HepG2 (cell line): ENCODE measurements at regions not wholly inside any gene's neighbourhood (a gene's known extent, or its start where the extent isn't known, plus 50 kb on each side); places are given as distances from the start of the nearest gene placed in this dataset.

ENCODE experiments used
- ATAC-seq: fragments of 200-7000 bp; cut with Tn5 transposase; 3 replicates; pipeline ENCODE4 v1.9.1; 2020; ENCODE audit warnings: mild to moderate bottlenecking, moderate library complexity
- BruUV-seq: library from RNA; stranded (reverse); fragments of 400-500 nt; replicated peaks from 2 replicates; lab custom pipeline; 2021; lab: Mats Ljungman, UMichigan
- CTCF ChIA-PET: fragments of 300-600 bp; formaldehyde crosslinking; extraction: SDS; loops from one replicate; lab custom pipeline; 2021; ENCODE audit warnings: low total read pairs, inconsistent platforms, low intra/inter-chr PET ratio; lab: Yijun Ruan, JAX
- POLR2A ChIA-PET: fragments of 350-600 bp; sonication (Branson Sonifier 250); formaldehyde crosslinking; loops from one replicate; lab custom pipeline; 2020; ENCODE audit warnings: antibody characterized with exemption, inconsistent platforms; lab: Yijun Ruan, JAX
- DNase-seq: peaks from one replicate; pipeline ENCODE4 v3.0.0-alpha.2; 2015; ENCODE audit warnings: low spot score
- FAIRE-seq: peaks from 3 replicates; lab custom pipeline; 2011; peaks lifted over from hg19 to GRCh38; lab: Jason Lieb, UNC
- H2AFZ ChIP-seq: one replicate; pipeline ENCODE4 v1.6.1; 2011; ENCODE audit warnings: low read length, inconsistent platforms
- H3K27ac ChIP-seq: fragments of 300-600 bp; 3 replicates; pipeline ENCODE4 v1.8.0; 2011; ENCODE audit warnings: mixed run types, mild to moderate bottlenecking, mixed read lengths, low read length, inconsistent platforms; ENCODE audit not compliant: insufficient read depth; ENCODE audit errors: extremely low read length
- H3K27me3 ChIP-seq, 2 experiments: fragments of 200-600 bp in 1 of 2; 2 replicates in 1 of 2; 3 replicates in 1 of 2; pipeline versions ENCODE4 v1.6.0 to v1.8.0; 2011; ENCODE audit warnings: low read length in 2 of 2, mild to moderate bottlenecking in 2 of 2, moderate library complexity in 2 of 2, inconsistent platforms in 1 of 2; ENCODE audit not compliant: insufficient read depth in 2 of 2, control insufficient read depth in 1 of 2
- H3K36me3 ChIP-seq, 2 experiments: fragments of 200-600 bp in 1 of 2; replicated peaks in 1 of 2; 2 replicates in 1 of 2; 3 replicates in 1 of 2; pipeline versions ENCODE4 v1.5.1 to v1.8.0; 2011; ENCODE audit warnings: low read length in 2 of 2, inconsistent platforms in 1 of 2; ENCODE audit not compliant: insufficient read depth in 2 of 2, control insufficient read depth in 1 of 2
- H3K4me1 ChIP-seq: 2 replicates; pipeline ENCODE4 v1.5.1; 2012; ENCODE audit warnings: low read length, inconsistent platforms; ENCODE audit not compliant: insufficient read depth
- H3K4me2 ChIP-seq: 2 replicates; pipeline ENCODE4 v1.6.0; 2011; ENCODE audit warnings: low read depth, low read length, inconsistent platforms
- H3K4me3 ChIP-seq, 3 experiments: fragments of 200-600 bp in 1 of 3; sonication (generic), shearing (Covaris generic) in 1 of 3; replicated peaks in 1 of 3; 2 replicates each; pipeline ENCODE4 v1.5.1; 2011 to 2016; ENCODE audit warnings: low read length in 3 of 3, inconsistent platforms in 2 of 3, low read depth in 2 of 3, mild to moderate bottlenecking in 2 of 3, control low read depth in 1 of 3, mixed read lengths in 1 of 3; ENCODE audit not compliant: insufficient read depth in 1 of 3
- H3K79me2 ChIP-seq: one replicate; pipeline ENCODE4 v1.6.1; 2011; ENCODE audit warnings: low read length, inconsistent platforms; ENCODE audit not compliant: insufficient read depth
- H3K9ac ChIP-seq: 2 replicates; pipeline ENCODE4 v1.6.0; 2011; ENCODE audit warnings: mild to moderate bottlenecking, low read depth, low read length, inconsistent platforms; ENCODE audit not compliant: insufficient read depth
- H3K9me3 ChIP-seq: 2 replicates; pipeline ENCODE4 v1.5.1; 2012; ENCODE audit warnings: mild to moderate bottlenecking, low read length
- H4K20me1 ChIP-seq: 2 replicates; pipeline ENCODE4 v1.6.0; 2011; ENCODE audit warnings: inconsistent platforms, mild to moderate bottlenecking, low read length, moderate library complexity; ENCODE audit not compliant: insufficient read depth
- EZH2 ChIP-seq: conservative IDR thresholded peaks from 2 replicates; pipeline ENCODE4 v1.6.1; 2012; ENCODE audit warnings: mild to moderate bottlenecking, low read depth, low read length, moderate library complexity
- GTF3A ChIP-seq: sonication (generic); formaldehyde crosslinking; conservative IDR thresholded peaks from 2 replicates; pipeline ENCODE4 v1.4.0; 2020; ENCODE audit warnings: mild to moderate bottlenecking, missing genetic modification reagents
- ZNF263 ChIP-seq: sonication (generic); formaldehyde crosslinking; IDR thresholded peaks from 2 replicates; pipeline ENCODE4 v1.4.0; 2020; ENCODE audit warnings: missing genetic modification reagents
- WGBS: methylation state at CpG from one replicate; pipeline ENCODE4 v1.1.6; 2017; ENCODE audit warnings: low lambda C conversion rate; 5-methylcytosine and 5-hydroxymethylcytosine counted together
- in situ Hi-C: cut with HindIII; loops from 2 replicates; pipeline ENCODE4 v1.10.0; 2017; ENCODE audit warnings: low pct_unique_long_range_greater_than_20kb; ENCODE audit not compliant: extremely low pct_ligation_motif_present
- intact Hi-C: fragments of 100-400 bp; cut with micrococcal nuclease; formaldehyde crosslinking; loops from one replicate; pipeline ENCODE4 v1.10.0; 2022; ENCODE audit not compliant: unreplicated experiment
- TF ChIP-seq, protein P1 (sequence below), 2 experiments: fragments of 450-650 bp in 1 of 2; sonication (generic) in 1 of 2; formaldehyde crosslinking in 1 of 2; IDR thresholded peaks; 2 replicates each; pipeline versions ENCODE4 v1.6.1 to v1.8.0; 2016 to 2022; ENCODE audit warnings: antibody characterized with exemption in 1 of 2, mild to moderate bottlenecking in 1 of 2, missing genetic modification reagents in 1 of 2

GRCh38 chr2:16039055-16039454 is 98.7 kb downstream of the MYCN start:
- TF ChIP-seq EZH2: no peak
- TF ChIP-seq GTF3A (CRISPR knock-in tag): no peak
- peak; percentile 50; the same call in 1 of the 2 replicates for TF ChIP-seq ZNF263 (CRISPR knock-in tag)
- TF ChIP-seq, protein P1, sequence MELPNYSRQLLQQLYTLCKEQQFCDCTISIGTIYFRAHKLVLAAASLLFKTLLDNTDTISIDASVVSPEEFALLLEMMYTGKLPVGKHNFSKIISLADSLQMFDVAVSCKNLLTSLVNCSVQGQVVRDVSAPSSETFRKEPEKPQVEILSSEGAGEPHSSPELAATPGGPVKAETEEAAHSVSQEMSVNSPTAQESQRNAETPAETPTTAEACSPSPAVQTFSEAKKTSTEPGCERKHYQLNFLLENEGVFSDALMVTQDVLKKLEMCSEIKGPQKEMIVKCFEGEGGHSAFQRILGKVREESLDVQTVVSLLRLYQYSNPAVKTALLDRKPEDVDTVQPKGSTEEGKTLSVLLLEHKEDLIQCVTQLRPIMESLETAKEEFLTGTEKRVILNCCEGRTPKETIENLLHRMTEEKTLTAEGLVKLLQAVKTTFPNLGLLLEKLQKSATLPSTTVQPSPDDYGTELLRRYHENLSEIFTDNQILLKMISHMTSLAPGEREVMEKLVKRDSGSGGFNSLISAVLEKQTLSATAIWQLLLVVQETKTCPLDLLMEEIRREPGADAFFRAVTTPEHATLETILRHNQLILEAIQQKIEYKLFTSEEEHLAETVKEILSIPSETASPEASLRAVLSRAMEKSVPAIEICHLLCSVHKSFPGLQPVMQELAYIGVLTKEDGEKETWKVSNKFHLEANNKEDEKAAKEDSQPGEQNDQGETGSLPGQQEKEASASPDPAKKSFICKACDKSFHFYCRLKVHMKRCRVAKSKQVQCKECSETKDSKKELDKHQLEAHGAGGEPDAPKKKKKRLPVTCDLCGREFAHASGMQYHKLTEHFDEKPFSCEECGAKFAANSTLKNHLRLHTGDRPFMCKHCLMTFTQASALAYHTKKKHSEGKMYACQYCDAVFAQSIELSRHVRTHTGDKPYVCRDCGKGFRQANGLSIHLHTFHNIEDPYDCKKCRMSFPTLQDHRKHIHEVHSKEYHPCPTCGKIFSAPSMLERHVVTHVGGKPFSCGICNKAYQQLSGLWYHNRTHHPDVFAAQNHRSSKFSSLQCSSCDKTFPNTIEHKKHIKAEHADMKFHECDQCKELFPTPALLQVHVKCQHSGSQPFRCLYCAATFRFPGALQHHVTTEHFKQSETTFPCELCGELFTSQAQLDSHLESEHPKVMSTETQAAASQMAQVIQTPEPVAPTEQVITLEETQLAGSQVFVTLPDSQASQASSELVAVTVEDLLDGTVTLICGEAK (IDR thresholded peaks at IDR 0.05): no peak
- TF ChIP-seq, protein P1 (CRISPR knock-in tag; IDR thresholded peaks at IDR 0.05): no peak
- intact Hi-C loops: loop anchor here (10.0 kb wide), 1 partner anchor 176 kb away; no protein-coding TSS in a partner anchor
- no peaks in the 10 kb centered on the region for H4K20me1 ChIP-seq
- no peak for FAIRE-seq
- ChIA-PET CTCF (no interaction called here), POLR2A (no interaction called here)
- no TSS peak for BruUV-seq
- no peaks in the 10 kb centered on the region; the same call in 1 of the 2 replicates for H3K4me1 ChIP-seq
- DNase-seq: no peak
- H3K36me3 ChIP-seq: no peaks in the 10 kb centered on the region
- no peak overlapping the region for H3K4me2 ChIP-seq
- H3K9me3 ChIP-seq: no peaks in the 10 kb centered on the region
- H3K4me3 ChIP-seq: no peak overlapping the region
- H3K27me3 ChIP-seq: peaks cover 0 to 32% of the 10 kb centered on the region in 2 experiments; a peak in 4 of 5 replicates
- no peak; the same call in 2 of the 3 replicates for ATAC-seq
- no peaks in the 10 kb centered on the region for H3K79me2 ChIP-seq
- no peak overlapping the region for H3K9ac ChIP-seq
- in situ Hi-C loops: no loop called here
- H3K27ac ChIP-seq: no peak overlapping the region
- H2AFZ ChIP-seq: no peak overlapping the region
- WGBS: 0% methylated on average over 1 of the region's 1 CpG
